Spleen (tissue), 11 donors: ENCODE measurements at regions not wholly inside any gene's neighbourhood (a gene's known extent, or its start where the extent isn't known, plus 50 kb on each side); places are given as distances from the start of the nearest gene placed in this dataset.

Source experiments
- DNase-seq: peaks from one replicate; pipeline ENCODE4 v3.0.0-alpha.2; 2020
- H3K27ac ChIP-seq, 8 donors: fragments of 200-600 bp; sonication (generic) in 7 of 8; 1 replicate in 4 of 8; 2 replicates in 4 of 8; pipeline versions ENCODE4 v1.5.0 to v1.8.0; 2016 to 2021; ENCODE audit warnings: inconsistent platforms in 4 of 8, mild to moderate bottlenecking in 4 of 8, moderate library complexity in 1 of 8
- H3K27me3 ChIP-seq, 7 donors: fragments of 200-600 bp; sonication (generic) in 6 of 7; replicated peaks in 1 of 7; 1 replicate in 4 of 7; 2 replicates in 3 of 7; pipeline versions ENCODE4 v1.5.0 to v1.8.0; 2016 to 2021; ENCODE audit warnings: inconsistent platforms in 3 of 7, mild to moderate bottlenecking in 1 of 7
- H3K36me3 ChIP-seq, 6 donors: fragments of 200-600 bp; sonication (generic) in 5 of 6; 1 replicate in 4 of 6; 2 replicates in 2 of 6; pipeline versions ENCODE4 v1.5.0 to v1.8.0; 2016 to 2021; ENCODE audit warnings: inconsistent platforms in 2 of 6
- H3K4me1 ChIP-seq, 6 donors: fragments of 200-600 bp; sonication (generic) in 5 of 6; 1 replicate in 3 of 6; 2 replicates in 3 of 6; pipeline versions ENCODE4 v1.5.0 to v1.8.0; 2016 to 2021; ENCODE audit warnings: inconsistent platforms in 3 of 6
- H3K4me3 ChIP-seq, 8 donors: fragments of 200-600 bp; sonication (generic) in 7 of 8; 1 replicate in 4 of 8; 2 replicates in 4 of 8; pipeline versions ENCODE4 v1.5.0 to v1.8.0; 2016 to 2021; ENCODE audit warnings: inconsistent platforms in 4 of 8, mild to moderate bottlenecking in 4 of 8, moderate library complexity in 2 of 8
- H3K9me3 ChIP-seq, 8 donors: fragments of 200-600 bp; sonication (generic) in 7 of 8; 1 replicate in 4 of 8; 2 replicates in 4 of 8; pipeline versions ENCODE4 v1.5.0 to v1.8.0; 2016 to 2021; ENCODE audit warnings: inconsistent platforms in 4 of 8
- POLR2A ChIP-seq, 3 donors: fragments of 450-650 bp; IDR thresholded peaks; one replicate each; pipeline ENCODE4 v1.5.1; 2017; ENCODE audit warnings: antibody characterized with exemption in 3 of 3, mild to moderate bottlenecking in 1 of 3
- POLR2AphosphoS5 ChIP-seq, 3 donors: sonication (generic); formaldehyde crosslinking; IDR thresholded peaks; one replicate each; pipeline ENCODE4 v1.5.1; 2017; ENCODE audit warnings: antibody characterized with exemption in 3 of 3
- WGBS, 5 donors: extraction: QIAGEN DNeasy Blood & Tissue Kit in 3 of 5; methylation state at CpG; one replicate each; pipeline versions ENCODE4 v1.1.5 to v1.1.7; 2013 to 2018; 5-methylcytosine and 5-hydroxymethylcytosine counted together
- intact Hi-C: fragments of 100-400 bp; cut with DNase I; formaldehyde crosslinking; loops from one replicate; pipeline ENCODE4 v1.15.0; 2023; ENCODE audit warnings: low total_unique reads
- TF ChIP-seq, protein P1 (sequence below), 11 experiments: fragments of 200-600 bp in 7 of 11; fragments of 450-650 bp in 4 of 11; sonication (generic) in 4 of 11; IDR thresholded peaks in 8 of 11; conservative IDR thresholded peaks in 3 of 11; 1 replicate in 7 of 11; 2 replicates in 4 of 11; pipeline versions ENCODE4 v1.4.0 to v1.8.0; 2016 to 2021; ENCODE audit warnings: antibody characterized with exemption in 11 of 11, inconsistent platforms in 4 of 11, mild to moderate bottlenecking in 1 of 11
- donor health status: healthy with polysubstance abuse.
- donor health status: DM: no; HTN: no; CAD: no; lungs with moderate emphysema.
- donor health status: DM: no; HTN: no; CAD: no.
- donor health status: Bipolar disorder and iron deficiency.
- donor health status: healthy.
- donor health status: DM: no; HTN: no; CAD: no.
- donor health status: DM: yes; HTN: yes; CAD: no.

DNA sequence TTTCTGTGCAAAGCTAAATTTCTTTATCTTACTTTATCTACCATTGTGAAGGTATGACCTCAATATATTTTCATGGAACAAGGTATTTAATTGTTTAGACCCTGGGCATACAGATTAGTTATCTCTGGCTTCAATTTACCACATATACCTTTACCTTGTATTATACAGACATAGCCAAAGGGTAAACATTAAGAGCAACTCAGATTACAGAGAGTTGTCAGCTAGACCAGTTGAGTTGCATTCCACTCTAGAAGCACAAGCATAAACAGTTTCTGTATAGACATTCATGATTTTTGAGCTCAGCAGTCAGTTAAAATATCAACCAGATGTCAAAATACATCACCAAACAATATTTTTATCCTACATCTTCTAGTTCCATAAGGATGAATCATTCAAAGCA lies 857.3 kb upstream of the ZWINT start:
- no peak overlapping the region for H3K27ac ChIP-seq
- no peaks in the 10 kb centered on the region for H3K9me3 ChIP-seq
- no peaks in the 10 kb centered on the region for H3K27me3 ChIP-seq
- no peak overlapping the region for H3K4me3 ChIP-seq
- intact Hi-C loops, result no loop called here
- TF ChIP-seq, protein P1, sequence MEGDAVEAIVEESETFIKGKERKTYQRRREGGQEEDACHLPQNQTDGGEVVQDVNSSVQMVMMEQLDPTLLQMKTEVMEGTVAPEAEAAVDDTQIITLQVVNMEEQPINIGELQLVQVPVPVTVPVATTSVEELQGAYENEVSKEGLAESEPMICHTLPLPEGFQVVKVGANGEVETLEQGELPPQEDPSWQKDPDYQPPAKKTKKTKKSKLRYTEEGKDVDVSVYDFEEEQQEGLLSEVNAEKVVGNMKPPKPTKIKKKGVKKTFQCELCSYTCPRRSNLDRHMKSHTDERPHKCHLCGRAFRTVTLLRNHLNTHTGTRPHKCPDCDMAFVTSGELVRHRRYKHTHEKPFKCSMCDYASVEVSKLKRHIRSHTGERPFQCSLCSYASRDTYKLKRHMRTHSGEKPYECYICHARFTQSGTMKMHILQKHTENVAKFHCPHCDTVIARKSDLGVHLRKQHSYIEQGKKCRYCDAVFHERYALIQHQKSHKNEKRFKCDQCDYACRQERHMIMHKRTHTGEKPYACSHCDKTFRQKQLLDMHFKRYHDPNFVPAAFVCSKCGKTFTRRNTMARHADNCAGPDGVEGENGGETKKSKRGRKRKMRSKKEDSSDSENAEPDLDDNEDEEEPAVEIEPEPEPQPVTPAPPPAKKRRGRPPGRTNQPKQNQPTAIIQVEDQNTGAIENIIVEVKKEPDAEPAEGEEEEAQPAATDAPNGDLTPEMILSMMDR (IDR thresholded peaks at IDR 0.05 in 8 of 11, conservative IDR thresholded peaks at IDR 0.05 in 3 of 11), result no peak
- TF ChIP-seq POLR2AphosphoS5 (IDR thresholded peaks at IDR 0.05), result no peak
- no peak for TF ChIP-seq POLR2A (IDR thresholded peaks at IDR 0.05)
- no peaks in the 10 kb centered on the region for H3K4me1 ChIP-seq
- no peak for DNase-seq
- no peaks in the 10 kb centered on the region for H3K36me3 ChIP-seq

DNA sequence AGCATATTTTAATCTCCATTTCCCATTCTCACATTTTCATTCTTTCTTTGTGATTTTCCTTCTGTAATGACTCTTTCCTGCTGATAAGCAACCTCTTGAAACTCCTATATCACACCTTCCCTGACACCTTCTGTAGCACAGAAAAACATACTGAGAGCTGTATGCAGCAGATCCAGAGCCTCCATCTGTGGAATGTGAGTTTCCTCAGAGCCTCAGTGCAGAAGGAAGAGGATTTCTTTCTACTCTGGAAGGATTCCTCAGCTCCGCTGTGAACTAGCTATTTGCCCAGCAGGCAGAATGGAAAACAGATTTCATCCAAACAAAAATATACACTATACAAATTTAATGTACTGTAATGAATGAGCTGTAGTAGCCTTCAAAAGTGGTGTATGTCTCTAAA lies 841.3 kb upstream of the ZWINT start:
- Histone ChIP-seq H3K9me3 (peaks cover 0 to 3% (median 0%) of the 10 kb centered on the region in 8 donors), H3K27me3 (no peaks in the 10 kb centered on the region), H3K4me1 (no peaks in the 10 kb centered on the region), H3K27ac (no peak overlapping the region), H3K36me3 (no peaks in the 10 kb centered on the region), H3K4me3 (no peak overlapping the region)
- TF ChIP-seq POLR2A (IDR thresholded peaks at IDR 0.05) (no peak), POLR2AphosphoS5 (IDR thresholded peaks at IDR 0.05) (no peak)
- TF ChIP-seq, protein P1 (IDR thresholded peaks at IDR 0.05 in 8 of 11, conservative IDR thresholded peaks at IDR 0.05 in 3 of 11), result no peak
- WGBS, 5 donors, result 71 to 89% (median 80%) methylated on average over 1 of the region's 1 CpG
- intact Hi-C loops, result no loop called here
- no peak for DNase-seq

DNA sequence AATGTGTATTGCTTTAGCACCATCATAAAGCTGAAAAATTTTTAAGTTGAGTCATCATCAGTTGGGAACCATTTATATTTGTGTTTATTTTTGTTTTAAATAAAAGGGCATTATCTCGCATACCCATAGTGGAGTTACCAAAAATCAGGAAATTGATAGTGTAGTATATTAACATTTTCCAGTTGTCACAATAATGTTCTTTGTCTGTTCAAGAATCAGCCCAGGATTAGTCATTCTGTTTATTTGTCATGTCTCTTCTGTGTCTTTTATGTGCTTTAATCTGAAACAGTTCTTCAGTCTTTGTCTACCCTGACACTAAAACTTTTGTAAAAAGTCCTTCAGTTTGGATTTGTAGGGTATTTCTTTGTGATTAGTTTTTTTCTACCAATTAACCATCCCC lies 827.8 kb upstream of the ZWINT start:
- Histone ChIP-seq H3K36me3 (no peaks in the 10 kb centered on the region), H3K4me3 (no peak overlapping the region), H3K27ac (no peak overlapping the region), H3K4me1 (no peaks in the 10 kb centered on the region), H3K9me3 (no peaks in the 10 kb centered on the region), H3K27me3 (no peaks in the 10 kb centered on the region)
- 72 to 95% (median 88%) methylated on average over 1 of the region's 1 CpG for WGBS, 5 donors
- intact Hi-C loops, result no loop called here
- TF ChIP-seq POLR2AphosphoS5 (IDR thresholded peaks at IDR 0.05) (no peak), POLR2A (IDR thresholded peaks at IDR 0.05) (no peak)
- TF ChIP-seq, protein P1 (IDR thresholded peaks at IDR 0.05 in 8 of 11, conservative IDR thresholded peaks at IDR 0.05 in 3 of 11), result no peak
- no peak for DNase-seq

DNA sequence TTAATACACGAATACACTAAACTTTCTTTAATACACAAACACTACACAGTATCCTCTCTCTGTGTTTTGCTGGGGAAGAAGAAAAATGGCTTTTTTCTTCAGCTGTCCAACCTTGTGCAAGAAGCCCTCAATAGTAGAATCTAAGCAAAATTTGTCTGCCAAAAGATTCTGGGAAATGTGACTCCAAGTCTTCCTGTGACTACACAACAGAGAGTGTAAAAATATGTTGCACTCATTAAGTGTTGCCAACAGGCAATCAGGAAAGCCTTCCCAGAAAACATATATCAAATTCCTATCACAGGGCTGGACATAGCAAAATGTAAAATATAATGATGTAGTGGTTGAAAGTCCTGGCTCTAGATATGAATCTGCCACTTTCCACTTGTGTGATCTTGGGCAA lies 825.1 kb upstream of the ZWINT start:
- no peak overlapping the region for H3K27ac ChIP-seq
- intact Hi-C loops, result no loop called here
- no peaks in the 10 kb centered on the region for H3K27me3 ChIP-seq
- H3K4me3 ChIP-seq, result no peak overlapping the region
- no peak for DNase-seq
- H3K4me1 ChIP-seq, result no peaks in the 10 kb centered on the region
- 78 to 92% (median 84%) methylated on average over 1 of the region's 1 CpG for WGBS, 5 donors
- no peaks in the 10 kb centered on the region for H3K36me3 ChIP-seq
- TF ChIP-seq, protein P1 (IDR thresholded peaks at IDR 0.05 in 8 of 11, conservative IDR thresholded peaks at IDR 0.05 in 3 of 11), result no peak
- TF ChIP-seq POLR2AphosphoS5 (IDR thresholded peaks at IDR 0.05) (no peak), POLR2A (IDR thresholded peaks at IDR 0.05) (no peak)
- H3K9me3 ChIP-seq, result peaks cover 0 to 7% (median 0%) of the 10 kb centered on the region in 8 donors
